ENCODE measurements at regions not wholly inside any gene's neighbourhood (a gene's known extent, or its start where the extent isn't known, plus 50 kb on each side); places are given as distances from the start of the nearest gene placed in this dataset.
"Not testable (repeated sequence)": the region's sequence is repeated elsewhere in the genome, so short reads cannot be mapped to it uniquely, and the experiment has no call there.

- no peak for DNase-seq (ENCODE audit: low read depth in 2 of 2, low spot score in 1 of 2)
These were observed 91.2 kb upstream of the PAM start for GRCh38 chr5:102663749-102664530.

GRCh38 chr5:102664616-102665335, 90.3 kb upstream of the PAM start:
- no peak for DNase-seq (ENCODE audit: low read depth in 2 of 2, low spot score in 1 of 2)

GRCh38 chr5:102666164-102666946, 88.8 kb upstream of the PAM start:
- no peak for DNase-seq (ENCODE audit: low read depth in 2 of 2, low spot score in 1 of 2)

GRCh38 chr5:102668220-102668932, 86.7 kb upstream of the PAM start:
- DNase-seq (ENCODE audit: low read depth in 2 of 2, low spot score in 1 of 2), result no peak

GRCh38 chr5:102670224-102670836, 84.8 kb upstream of the PAM start:
- DNase-seq (ENCODE audit: low read depth in 2 of 2, low spot score in 1 of 2), result no peak

GRCh38 chr5:102671033-102671734, 83.9 kb upstream of the PAM start:
- not testable (repeated sequence) for DNase-seq (ENCODE audit: low read depth in 2 of 2, low spot score in 1 of 2)

GRCh38 chr5:102678267-102679058, 76.6 kb upstream of the PAM start:
- DNase-seq (ENCODE audit: low read depth in 2 of 2, low spot score in 1 of 2), result no peak

- peak in 1 of 2 donors; percentile 13 for DNase-seq (ENCODE audit: low read depth in 2 of 2, low spot score in 1 of 2)
These were observed 73.6 kb upstream of the PAM start for GRCh38 chr5:102681403-102681983.

- no peak for DNase-seq (ENCODE audit: low read depth in 2 of 2, low spot score in 1 of 2)
These were observed 72.9 kb upstream of the PAM start for GRCh38 chr5:102682101-102682647.

- DNase-seq (ENCODE audit: low read depth in 2 of 2, low spot score in 1 of 2), result not testable (repeated sequence)
These were observed 67.0 kb upstream of the PAM start for GRCh38 chr5:102688076-102688475.

- DNase-seq (ENCODE audit: low read depth in 2 of 2, low spot score in 1 of 2), result not testable (repeated sequence)
These were observed 66.3 kb upstream of the PAM start for GRCh38 chr5:102688581-102689342.

- no peak for DNase-seq (ENCODE audit: low read depth in 2 of 2, low spot score in 1 of 2)
These were observed 64.2 kb upstream of the PAM start for GRCh38 chr5:102690910-102691309.

- DNase-seq (ENCODE audit: low read depth in 2 of 2, low spot score in 1 of 2), result no peak
These were observed 63.7 kb upstream of the PAM start for GRCh38 chr5:102691434-102691833.

- no peak for DNase-seq (ENCODE audit: low read depth in 2 of 2, low spot score in 1 of 2)
These were observed 54.8 kb upstream of the PAM start for GRCh38 chr5:102700120-102700831.

GRCh38 chr5:102700916-102701315, 54.2 kb upstream of the PAM start:
- no peak for DNase-seq (ENCODE audit: low read depth in 2 of 2, low spot score in 1 of 2)

GRCh38 chr5:102701748-102702147, 53.4 kb upstream of the PAM start:
- no peak for DNase-seq (ENCODE audit: low read depth in 2 of 2, low spot score in 1 of 2)
